ENCODE measurements at regions not wholly inside any gene's neighbourhood (a gene's known extent, or its start where the extent isn't known, plus 50 kb on each side); places are given as distances from the start of the nearest gene placed in this dataset.

GRCh38 chr3:194019398-194020165, 116.4 kb upstream of the HES1 start:
- H2BK20ac ChIP-seq (ENCODE audit: low read length), result no peak overlapping the region
- no peak overlapping the region for H3K23ac ChIP-seq (ENCODE audit: insufficient read length)
- FAIRE-seq (no peak), DNase-seq (ENCODE audit: low read depth in 1 of 2, low spot score in 2 of 2) (no peak)
- H3K4me2 ChIP-seq (ENCODE audit: insufficient read depth in 1 of 2, low read depth in 2 of 2, low read length in 2 of 2), result no peak overlapping the region
- H4K20me1 ChIP-seq (replicated peaks in 1 of 2; ENCODE audit: control insufficient read depth in 1 of 2, insufficient read depth in 2 of 2, low read length in 2 of 2), result no peaks in the 10 kb centered on the region
- no peak overlapping the region for H4K91ac ChIP-seq (replicated peaks; ENCODE audit: insufficient read length, low read length)
- H3K27me3 ChIP-seq (replicated peaks in 1 of 4; ENCODE audit: control insufficient read depth in 3 of 4, extremely low read depth in 1 of 4, insufficient read depth in 3 of 4, low read length in 3 of 4), result no peaks in the 10 kb centered on the region
- CTCF ChIA-PET (ENCODE audit: partially characterized antibody), result interaction anchor here (1.1 to 2.5 kb wide), 3 partner anchors 9 to 13 kb away, joined by 3 to 8 read pairs (median 6); no protein-coding TSS in a partner anchor
- H3K9ac ChIP-seq (replicated peaks in 1 of 4; ENCODE audit: extremely low read depth in 1 of 4, low read depth in 3 of 4, low read length in 3 of 4), result no peak overlapping the region
- H3K9me3 ChIP-seq (ENCODE audit: insufficient read depth in 2 of 2, low read depth in 1 of 2, low read length in 1 of 2), result no peaks in the 10 kb centered on the region
- no peak overlapping the region for H4K5ac ChIP-seq (ENCODE audit: insufficient read length, low read depth, low read length)
- H3K56ac ChIP-seq (replicated peaks; ENCODE audit: insufficient read length, low read depth, low read length), result no peak overlapping the region
- TF ChIP-seq MAFK (IDR thresholded peaks at IDR 0.05; ENCODE audit: low read depth, low read length), result peak; percentile 51; the same call in 1 of the 2 replicates
- peak; percentile 34; the same call in 1 of the 2 replicates for TF ChIP-seq BACH1 (IDR thresholded peaks at IDR 0.05; ENCODE audit: low read length)
- no peak for TF ChIP-seq E2F6 (IDR thresholded peaks at IDR 0.05)
- TF ChIP-seq KDM4A (IDR thresholded peaks at IDR 0.05; ENCODE audit: low read depth, low read length, severe bottlenecking), result no peak
- TF ChIP-seq CHD2 (IDR thresholded peaks at IDR 0.05; ENCODE audit: low read length), result no peak
- no peak overlapping the region for H3K14ac ChIP-seq (ENCODE audit: insufficient read length)
- no peak overlapping the region for H3K18ac ChIP-seq (ENCODE audit: extremely low read depth, low read length)
- no peak overlapping the region for H3K4me3 ChIP-seq (ENCODE audit: extremely low read depth in 1 of 4, insufficient read depth in 2 of 4, low read depth in 3 of 4, low read length in 4 of 4)
- no peaks in the 10 kb centered on the region for H3K23me2 ChIP-seq (ENCODE audit: low read depth, low read length)
- no peak overlapping the region for H2BK12ac ChIP-seq (ENCODE audit: low read depth, low read length)
- no peak overlapping the region for H3K4ac ChIP-seq (replicated peaks; ENCODE audit: insufficient read length, low read depth, low read length)
- no peaks in the 10 kb centered on the region for H3K79me1 ChIP-seq (ENCODE audit: low read depth, low read length)
- no peak overlapping the region for H2BK5ac ChIP-seq (ENCODE audit: low read depth, low read length)
- no peak overlapping the region for H2BK15ac ChIP-seq (ENCODE audit: low read length)
- H2AK5ac ChIP-seq (ENCODE audit: low read depth, low read length), result no peak overlapping the region
- POLR2A ChIA-PET (ENCODE audit: partially characterized antibody), result no interaction called here
- H4K8ac ChIP-seq (ENCODE audit: extremely low read depth, insufficient read depth, low read length), result no peak overlapping the region
- H2BK120ac ChIP-seq (replicated peaks; ENCODE audit: low read depth, low read length), result no peak overlapping the region
- H3K36me3 ChIP-seq (ENCODE audit: control insufficient read depth in 2 of 4, insufficient read depth in 4 of 4, low read length in 3 of 4), result no peaks in the 10 kb centered on the region
- no peaks in the 10 kb centered on the region for H3K79me2 ChIP-seq (ENCODE audit: control insufficient read depth in 1 of 2, insufficient read depth in 2 of 2, low read length in 2 of 2)
- no peaks in the 10 kb centered on the region for H3K4me1 ChIP-seq (replicated peaks in 1 of 4; ENCODE audit: control insufficient read depth in 3 of 4, insufficient read depth in 4 of 4, low read length in 3 of 4)
- H3K27ac ChIP-seq (ENCODE audit: low read depth, low read length), result no peak overlapping the region
- H2AFZ ChIP-seq (ENCODE audit: low read length), result no peak overlapping the region
- 85% methylated on average over 10 of the region's 10 CpGs; no CpG with 5 or more reads in 1 of the 2 experiments for WGBS, 2 experiments (ENCODE audit: extremely low coverage in 1 of 2, insufficient coverage in 1 of 2, insufficient read length in 1 of 2, insufficient replicate concordance in 2 of 2, low coverage in 1 of 2, low lambda C conversion rate in 2 of 2, missing lambda C conversion rate in 1 of 2)

Measured in H1 (cell line).